Natural killer cell (primary cell): ENCODE measurements at regions not wholly inside any gene's neighbourhood (a gene's known extent, or its start where the extent isn't known, plus 50 kb on each side); places are given as distances from the start of the nearest gene placed in this dataset.

Experiments
- ATAC-seq, 3 donors: fragments of 150-1000 bp in 2 of 3; fragments of 200-7000 bp in 1 of 3; cut with Tn5 transposase; 1 replicate in 1 of 3; 2 replicates in 2 of 3; pipeline ENCODE4 v1.10.0; 2021; ENCODE audit warnings: mild to moderate bottlenecking in 2 of 3, moderate library complexity in 2 of 3
- DNase-seq, 2 donors: peaks; one replicate each; pipeline versions ENCODE4 v3.0.0 to v3.0.0-alpha.2; 2013 to 2021; ENCODE audit warnings: mixed read lengths in 1 of 2
- H3K27ac ChIP-seq: one replicate; pipeline ENCODE4 v1.5.1; 2013; ENCODE audit warnings: mild to moderate bottlenecking, low read length
- H3K27me3 ChIP-seq: one replicate; pipeline ENCODE4 v1.6.1; 2013; ENCODE audit warnings: low read length; ENCODE audit not compliant: control insufficient read depth, insufficient read depth
- H3K36me3 ChIP-seq: one replicate; pipeline ENCODE4 v1.6.1; 2013; ENCODE audit warnings: low read length; ENCODE audit not compliant: control insufficient read depth, insufficient read depth
- H3K4me1 ChIP-seq: one replicate; pipeline ENCODE4 v1.6.1; 2013; ENCODE audit warnings: low read length; ENCODE audit not compliant: control insufficient read depth, insufficient read depth
- H3K4me3 ChIP-seq: one replicate; pipeline ENCODE4 v1.5.1; 2013; ENCODE audit warnings: low read length
- H3K9me3 ChIP-seq: one replicate; pipeline ENCODE4 v1.6.1; 2013; ENCODE audit warnings: low read length; ENCODE audit not compliant: control insufficient read depth, insufficient read depth
- H3K27ac Mint-ChIP-seq, 2 donors: one replicate each; pipeline ENCODE4 v1.8.0; 2022; ENCODE audit warnings: mild to moderate bottlenecking in 2 of 2, mixed read lengths in 2 of 2, moderate library complexity in 1 of 2
- H3K27me3 Mint-ChIP-seq, 2 donors: one replicate each; pipeline ENCODE4 v1.8.0; 2022; ENCODE audit warnings: low read depth in 2 of 2, mixed read lengths in 2 of 2
- H3K36me3 Mint-ChIP-seq: one replicate; pipeline ENCODE4 v1.8.0; 2022; ENCODE audit warnings: mixed read lengths
- H3K4me1 Mint-ChIP-seq, 2 donors: one replicate each; pipeline ENCODE4 v1.8.0; 2022; ENCODE audit warnings: mixed read lengths in 2 of 2
- H3K4me3 Mint-ChIP-seq: one replicate; pipeline ENCODE4 v1.8.0; 2022; ENCODE audit warnings: mild to moderate bottlenecking, moderate library complexity, mixed read lengths
- H3K9me3 Mint-ChIP-seq, 2 donors: one replicate each; pipeline ENCODE4 v1.8.0; 2022; ENCODE audit warnings: mixed read lengths in 2 of 2
- CTCF ChIP-seq: fragments of 200-600 bp; IDR thresholded peaks from one replicate; pipeline ENCODE4 v1.8.0; 2022; ENCODE audit warnings: antibody characterized with exemption
- WGBS: methylation state at CpG from one replicate; pipeline ENCODE4 v1.1.7; 2013; ENCODE audit warnings: missing lambda C conversion rate; ENCODE audit not compliant: insufficient coverage; 5-methylcytosine and 5-hydroxymethylcytosine counted together
- intact Hi-C: fragments of 100-400 bp; cut with micrococcal nuclease; formaldehyde crosslinking; loops from one replicate; pipeline ENCODE4 v1.14.2; 2022

- no peak overlapping the region for H3K4me3 ChIP-seq
- no peak overlapping the region for H3K27ac Mint-ChIP-seq
- H3K27ac ChIP-seq: no peak overlapping the region
- H3K27me3 ChIP-seq: no peaks in the 10 kb centered on the region
- intact Hi-C loops: no loop called here
- no peak overlapping the region for H3K4me3 Mint-ChIP-seq
- WGBS: 84% methylated on average over 7 of the region's 7 CpGs
- no peaks in the 10 kb centered on the region for H3K9me3 ChIP-seq
- peaks cover 14 to 26% of the 10 kb centered on the region in 2 donors for H3K9me3 Mint-ChIP-seq
- no peak for DNase-seq
- TF ChIP-seq CTCF: no peak
- no peaks in the 10 kb centered on the region for H3K4me1 ChIP-seq
- no peaks in the 10 kb centered on the region for H3K4me1 Mint-ChIP-seq
- H3K27me3 Mint-ChIP-seq: no peaks in the 10 kb centered on the region
- no peak for ATAC-seq
- H3K36me3 ChIP-seq: no peaks in the 10 kb centered on the region
- H3K36me3 Mint-ChIP-seq: no peaks in the 10 kb centered on the region
Measured at GRCh38 chr2:125925891-125926546, 729.9 kb upstream of the GYPC start.

- Histone ChIP-seq H3K27ac (no peak overlapping the region), H3K4me3 (no peak overlapping the region), H3K27me3 (no peaks in the 10 kb centered on the region), H3K4me1 (no peaks in the 10 kb centered on the region), H3K36me3 (no peaks in the 10 kb centered on the region), H3K9me3 (no peaks in the 10 kb centered on the region)
- H3K4me1 Mint-ChIP-seq: no peaks in the 10 kb centered on the region
- H3K9me3 Mint-ChIP-seq: peaks cover 12 to 32% of the 10 kb centered on the region in 2 donors
- intact Hi-C loops: no loop called here
- ATAC-seq (no peak), DNase-seq (no peak)
- WGBS: 67% methylated on average over 1 of the region's 2 CpGs
- H3K27me3 Mint-ChIP-seq: no peaks in the 10 kb centered on the region
- TF ChIP-seq CTCF: no peak
- H3K4me3 Mint-ChIP-seq: no peak overlapping the region
- no peaks in the 10 kb centered on the region for H3K36me3 Mint-ChIP-seq
- no peak overlapping the region for H3K27ac Mint-ChIP-seq
Measured at GRCh38 chr2:125935559-125935958, 720.4 kb upstream of the GYPC start.

- H3K27me3 Mint-ChIP-seq: no peaks in the 10 kb centered on the region
- Histone ChIP-seq H3K4me3 (no peak overlapping the region), H3K9me3 (peaks cover 3% of the 10 kb centered on the region), H3K36me3 (no peaks in the 10 kb centered on the region), H3K27me3 (no peaks in the 10 kb centered on the region), H3K4me1 (no peaks in the 10 kb centered on the region), H3K27ac (no peak overlapping the region)
- DNase-seq: no peak
- H3K27ac Mint-ChIP-seq: no peak overlapping the region
- H3K4me3 Mint-ChIP-seq: no peak overlapping the region
- 92% methylated on average over 23 of the region's 23 CpGs for WGBS
- peaks cover 23 to 28% of the 10 kb centered on the region in 2 donors for H3K9me3 Mint-ChIP-seq
- intact Hi-C loops: no loop called here
- no peaks in the 10 kb centered on the region for H3K36me3 Mint-ChIP-seq
- ATAC-seq: no peak
- TF ChIP-seq CTCF: no peak
- H3K4me1 Mint-ChIP-seq: no peaks in the 10 kb centered on the region
Measured at GRCh38 chr2:125942585-125943424, 713.2 kb upstream of the GYPC start.
